GM18502 (cell line): ENCODE measurements at regions not wholly inside any gene's neighbourhood (a gene's known extent, or its start where the extent isn't known, plus 50 kb on each side); places are given as distances from the start of the nearest gene placed in this dataset.
A peak's percentile ranks its signal among the peaks of the same experiment; 100 is the strongest.

Experiments
- ATAC-seq: cut with Tn5 transposase; IDR thresholded peaks from one replicate; pipeline ENCODE4 v1.9.1; 2021; ENCODE audit warnings: mild to moderate bottlenecking; ENCODE audit not compliant: unreplicated experiment, poor library complexity

DNA sequence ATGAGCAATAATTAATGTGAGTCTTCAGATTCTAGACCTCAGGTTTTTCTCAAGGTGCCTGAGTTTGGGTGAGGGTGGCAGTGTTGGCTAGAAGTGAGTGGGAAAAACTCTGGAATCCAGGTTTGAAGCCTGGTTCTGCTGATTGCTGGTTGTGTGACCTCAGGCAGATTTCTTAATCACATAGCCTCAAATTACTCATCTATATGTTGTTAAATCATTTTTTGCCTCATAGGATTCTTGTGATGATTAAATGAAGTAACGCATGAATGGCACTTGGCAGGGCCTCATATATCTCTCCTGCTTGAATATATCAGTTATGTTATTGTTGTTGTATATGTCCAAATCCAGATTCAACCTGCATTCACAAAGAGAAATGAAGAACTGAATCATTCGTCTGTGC, 60.5 kb downstream of the NR2F2 start:
- ATAC-seq = no peak

DNA sequence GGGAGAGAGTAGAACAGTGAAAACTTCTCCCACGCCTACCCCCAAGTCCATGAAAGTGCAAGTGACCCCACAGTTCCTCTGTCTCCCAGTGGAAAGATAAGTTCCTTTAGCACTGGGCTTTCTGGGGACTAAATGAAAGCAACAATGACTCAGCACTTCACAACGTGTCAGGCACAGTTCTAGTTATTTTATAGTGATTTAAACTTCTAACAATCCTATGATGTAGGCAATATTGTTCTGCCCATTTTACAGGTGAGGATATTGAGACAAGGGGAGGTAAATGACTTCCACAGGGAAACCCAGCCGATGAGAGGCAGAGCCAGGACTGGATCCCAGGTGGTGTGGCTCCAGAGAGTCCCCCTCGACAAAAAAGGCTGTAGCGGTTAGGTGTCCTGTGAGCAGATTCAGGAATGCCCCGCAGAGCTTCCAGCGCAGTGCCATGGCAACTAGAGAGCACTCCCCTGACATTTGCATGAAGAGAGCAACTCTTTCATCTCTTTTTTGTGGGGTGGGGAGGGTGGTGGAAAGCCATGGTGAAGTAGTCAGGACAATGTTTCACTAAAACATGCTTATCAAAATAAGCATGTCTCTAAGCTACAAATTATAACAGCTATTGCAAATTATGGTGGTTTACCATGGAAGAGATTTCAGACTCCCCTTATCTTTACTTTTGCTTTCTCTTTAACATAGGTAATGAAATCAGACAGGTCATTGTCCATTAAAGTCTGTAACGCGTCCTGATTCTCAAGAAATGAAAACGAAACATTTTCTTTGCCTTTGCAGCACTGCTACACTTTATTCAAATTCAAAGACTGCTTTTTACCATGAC, 62.1 kb downstream of the NR2F2 start:
- ATAC-seq = peak; percentile 71

DNA sequence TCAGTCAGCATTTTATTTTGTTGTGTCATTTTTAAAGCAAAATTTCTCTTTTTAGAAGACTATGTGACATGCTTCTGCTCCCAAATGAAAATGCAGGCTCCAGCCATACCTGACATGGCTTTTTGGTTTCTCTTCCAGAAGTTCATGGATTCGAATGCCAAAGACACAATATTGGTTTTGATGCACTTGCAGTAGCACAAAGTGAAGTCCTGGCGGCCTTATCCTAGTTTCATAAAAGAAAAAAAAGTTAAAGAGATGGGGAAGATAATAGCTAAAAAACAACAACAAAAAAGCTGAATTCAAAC, 62.7 kb downstream of the NR2F2 start:
- ATAC-seq = no peak

DNA sequence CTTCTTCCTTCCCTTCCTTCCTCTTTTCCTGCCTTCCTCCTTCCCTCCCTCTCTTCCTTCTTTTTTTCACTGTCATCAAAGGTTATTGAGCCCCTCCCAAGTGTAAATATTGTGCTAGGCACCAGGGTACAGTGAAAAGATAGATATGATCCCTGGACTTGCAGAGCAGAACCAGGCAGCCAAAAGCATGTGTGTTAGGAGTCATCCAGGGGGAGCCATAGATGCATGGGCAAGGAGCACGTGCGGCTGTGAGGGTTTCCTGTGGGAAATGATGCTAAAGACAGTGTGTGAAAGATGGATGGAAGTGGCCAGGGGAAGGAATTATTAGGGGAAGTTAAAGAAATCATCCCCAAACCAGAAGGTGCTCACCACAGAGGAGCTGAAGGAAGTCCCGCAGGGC, 65.2 kb downstream of the NR2F2 start:
- ATAC-seq = no peak

DNA sequence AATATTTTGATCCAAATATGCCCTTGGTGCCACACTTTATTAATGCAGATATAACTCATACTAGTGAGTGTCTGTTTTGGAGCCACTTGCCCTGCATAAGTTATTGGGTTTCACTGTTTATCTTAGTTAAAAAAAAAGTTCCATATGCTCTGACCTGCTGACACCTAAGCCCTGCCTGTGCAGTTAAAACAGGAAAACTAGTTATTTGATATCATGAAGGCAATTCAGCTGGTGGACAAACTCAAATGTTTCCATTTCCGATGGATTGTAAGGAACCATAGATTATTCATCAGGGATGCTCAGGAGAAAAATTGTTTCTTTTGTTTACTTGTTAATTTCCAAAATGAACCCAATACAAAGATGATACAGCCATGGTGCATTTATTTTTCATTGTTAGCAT, 68.3 kb downstream of the NR2F2 start:
- ATAC-seq = no peak

DNA sequence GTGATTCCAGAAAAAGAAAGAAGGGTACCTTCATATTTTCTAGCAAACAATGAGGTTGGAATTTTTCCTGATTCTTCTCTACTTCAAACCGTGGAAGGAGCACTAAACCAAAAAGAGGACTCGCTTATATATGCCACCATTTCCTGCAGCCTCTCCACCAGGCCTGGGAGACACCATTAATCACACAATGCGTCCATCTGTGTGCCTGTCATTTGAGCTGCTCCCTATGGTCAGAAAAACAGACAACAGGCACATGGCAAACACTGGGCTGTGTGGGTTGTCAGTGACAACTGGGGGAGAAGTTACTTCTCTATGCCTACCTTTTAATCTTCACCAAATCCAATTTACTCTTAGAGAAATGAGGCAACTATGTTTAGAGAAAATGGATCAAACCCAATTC, 71.9 kb downstream of the NR2F2 start:
- ATAC-seq = no peak

DNA sequence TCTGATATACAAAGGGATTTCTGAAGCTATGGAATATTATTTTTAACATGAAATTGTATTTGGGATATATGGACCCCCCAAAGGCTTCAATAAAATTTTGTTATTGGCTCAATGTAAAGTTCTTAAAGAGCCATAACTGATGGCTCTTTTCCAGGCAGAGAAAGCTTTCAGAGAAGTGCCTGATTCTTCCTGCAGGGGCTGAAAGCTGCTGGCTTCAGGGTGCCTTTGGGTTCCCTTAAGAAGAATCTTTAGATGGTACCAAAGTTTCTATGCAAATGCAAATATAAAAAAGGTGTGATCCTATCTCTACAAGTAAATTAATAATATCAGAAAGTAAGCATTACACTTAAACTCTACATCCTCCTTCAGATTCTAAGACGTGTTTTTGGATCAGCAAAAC, 72.6 kb downstream of the NR2F2 start:
- ATAC-seq = no peak

DNA sequence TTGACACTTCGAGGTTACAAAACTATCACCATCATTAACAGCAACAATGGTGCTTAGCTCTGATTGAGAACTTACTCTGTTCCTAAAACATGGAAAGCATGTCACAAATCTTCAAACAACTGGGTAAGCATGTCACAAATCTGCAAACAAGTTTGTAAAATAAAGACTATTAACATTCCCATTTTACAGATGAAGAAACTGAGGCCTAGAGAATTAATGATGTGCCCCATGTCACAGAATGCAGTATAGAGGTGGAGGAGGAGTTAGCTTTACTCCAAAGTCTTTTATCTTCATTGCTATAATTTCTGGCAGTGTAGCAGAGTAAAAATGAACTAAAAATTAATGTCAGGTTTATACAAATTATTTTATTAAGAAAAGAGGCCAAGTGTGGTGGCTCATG, 73.4 kb downstream of the NR2F2 start:
- ATAC-seq = no peak

DNA sequence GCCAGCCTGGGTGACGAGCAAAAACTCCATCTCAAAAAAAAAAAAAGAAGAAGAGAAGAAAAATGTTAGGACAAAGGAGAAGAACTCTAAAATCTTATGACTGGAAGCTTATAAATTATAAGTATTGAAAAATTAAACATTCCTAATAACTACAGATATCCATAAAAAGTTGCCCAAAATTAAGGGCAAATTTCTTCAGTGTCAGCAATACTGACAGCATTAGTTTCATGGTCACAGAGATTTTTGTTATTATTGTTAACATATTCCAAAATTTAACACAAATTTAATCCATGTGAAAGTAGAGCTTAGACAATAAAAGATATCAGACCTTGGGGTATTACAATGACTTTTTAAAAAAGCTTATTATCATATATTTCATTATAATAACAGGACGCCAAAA, 74.1 kb downstream of the NR2F2 start:
- ATAC-seq = no peak

DNA sequence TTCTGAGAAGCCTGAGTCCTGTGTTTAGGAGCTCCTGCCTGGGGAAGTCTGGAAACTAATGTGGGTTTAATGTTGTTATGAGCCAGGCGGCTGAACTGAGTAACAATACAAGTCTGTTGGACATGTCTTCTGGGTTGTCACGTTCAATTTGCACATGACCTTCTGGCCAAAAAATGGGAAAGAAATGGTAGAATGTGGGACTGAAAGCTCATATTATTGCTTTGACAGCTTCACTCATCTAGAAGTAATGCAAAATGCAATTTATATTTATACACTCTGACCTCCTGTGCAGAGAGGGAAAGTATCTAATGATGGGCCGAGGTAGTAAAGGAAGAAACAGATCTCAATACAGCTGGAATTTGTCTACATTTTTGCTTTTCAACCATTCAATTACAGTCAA, 75.8 kb downstream of the NR2F2 start:
- ATAC-seq = no peak

DNA sequence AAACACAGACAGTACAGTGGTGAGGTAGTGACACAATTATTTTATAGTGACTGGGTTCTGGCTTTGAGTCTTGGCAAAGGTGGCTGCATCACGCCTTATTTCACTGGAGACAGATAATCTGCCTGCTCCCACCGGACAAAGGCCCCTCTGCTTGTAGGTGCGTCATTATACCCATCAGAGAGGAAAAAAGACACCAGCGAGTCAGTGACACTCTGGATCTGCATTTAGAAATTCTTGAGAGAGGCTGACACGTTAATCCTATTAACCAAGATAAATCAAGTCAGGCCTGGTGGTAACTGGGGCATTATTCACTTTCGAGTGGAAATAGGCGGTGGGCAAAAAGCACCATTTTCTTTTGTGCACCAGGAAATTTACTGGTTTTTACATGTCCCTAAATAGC, 76.2 kb downstream of the NR2F2 start:
- no peak for ATAC-seq

DNA sequence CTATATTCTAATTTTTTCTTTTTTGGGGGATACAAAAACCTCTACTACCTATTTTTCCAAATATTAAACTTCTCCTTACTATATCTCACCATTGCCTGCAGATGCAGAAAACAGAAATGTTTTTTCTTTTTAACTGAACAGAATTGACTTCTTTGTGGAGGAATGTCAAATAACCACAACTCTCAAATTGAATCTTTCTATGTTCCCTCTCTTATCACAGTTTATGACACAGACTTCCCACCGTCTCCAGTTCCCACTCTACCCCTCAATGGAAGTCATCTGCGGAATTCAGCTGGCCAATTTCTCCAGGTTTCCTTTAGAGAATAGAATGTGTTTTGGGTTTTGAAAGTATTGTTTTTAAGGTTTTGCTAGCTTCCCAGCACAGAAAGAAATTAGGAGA, 77.0 kb downstream of the NR2F2 start:
- ATAC-seq = no peak

DNA sequence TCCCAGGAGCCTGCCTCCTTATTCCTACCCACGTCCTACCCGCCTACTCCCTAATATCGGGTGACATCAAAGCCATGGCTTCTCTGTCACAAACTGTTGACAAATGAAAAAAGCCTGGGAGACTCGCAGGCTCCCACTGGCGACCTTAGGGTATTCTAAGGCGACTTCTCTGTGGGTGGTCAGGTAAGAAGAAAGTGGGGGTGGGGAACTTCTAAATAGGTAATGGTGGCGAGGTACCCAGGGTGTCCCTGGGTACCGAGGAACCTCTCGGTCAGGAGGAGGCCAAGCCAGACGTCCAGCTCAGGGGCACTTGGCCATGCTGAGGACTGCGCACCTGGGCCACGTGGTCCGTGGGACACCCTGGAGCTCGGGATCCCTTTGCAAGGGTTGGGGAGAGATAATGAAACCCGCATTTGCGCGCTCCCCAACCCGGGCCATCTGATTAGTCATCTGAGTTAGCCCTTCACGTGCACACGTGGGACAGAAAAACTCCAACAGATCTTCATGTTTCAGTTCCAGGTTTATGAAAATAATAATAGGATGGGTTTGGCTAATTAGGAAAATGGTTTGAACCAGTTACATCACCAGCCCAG, 78.2 kb downstream of the NR2F2 start:
- ATAC-seq = no peak

DNA sequence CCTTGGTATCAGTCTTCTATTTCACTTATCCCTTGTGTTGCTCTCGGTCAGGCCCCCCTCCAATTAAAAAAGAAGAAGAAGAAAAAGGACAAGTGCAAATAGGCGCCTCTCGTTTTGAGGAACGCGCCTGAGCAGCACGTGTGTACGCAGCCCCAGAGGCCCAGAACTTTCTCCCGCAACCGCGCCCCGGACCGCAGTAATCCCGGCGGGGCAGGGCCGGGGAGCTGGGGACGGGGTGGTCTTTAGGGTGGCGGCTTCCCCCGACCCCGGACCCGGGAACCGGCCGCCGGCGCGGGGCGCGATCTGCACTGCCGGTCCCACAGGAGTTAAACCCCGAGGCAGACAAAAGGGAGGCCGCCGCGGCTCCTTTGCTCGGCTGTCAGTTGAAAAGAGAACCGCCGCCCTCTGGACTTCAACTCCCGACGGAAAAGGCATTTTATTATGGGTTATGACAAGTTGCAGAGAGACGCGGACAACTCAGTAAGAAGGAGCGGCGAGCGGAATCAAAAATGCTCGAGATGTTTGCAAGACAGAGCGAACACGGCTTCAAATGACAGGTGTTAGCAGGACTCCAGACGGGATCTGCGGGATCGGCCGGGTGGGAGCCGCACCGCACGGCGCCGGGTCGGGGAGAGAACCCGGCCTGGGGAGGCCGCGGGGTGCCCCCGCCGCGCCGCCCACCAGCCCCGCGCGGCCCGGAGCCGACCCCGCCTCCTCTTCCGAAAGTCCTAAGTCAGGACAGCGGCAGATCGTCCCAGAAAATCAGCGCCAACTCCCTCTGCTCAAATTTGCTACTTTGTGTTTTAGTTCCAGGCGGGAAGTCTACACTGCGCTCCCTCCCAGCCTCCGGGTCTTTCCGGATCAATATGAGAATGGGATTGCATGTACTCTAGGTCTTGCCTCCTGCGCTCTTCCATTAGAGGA, 79.0 kb downstream of the NR2F2 start:
- ATAC-seq = no peak

DNA sequence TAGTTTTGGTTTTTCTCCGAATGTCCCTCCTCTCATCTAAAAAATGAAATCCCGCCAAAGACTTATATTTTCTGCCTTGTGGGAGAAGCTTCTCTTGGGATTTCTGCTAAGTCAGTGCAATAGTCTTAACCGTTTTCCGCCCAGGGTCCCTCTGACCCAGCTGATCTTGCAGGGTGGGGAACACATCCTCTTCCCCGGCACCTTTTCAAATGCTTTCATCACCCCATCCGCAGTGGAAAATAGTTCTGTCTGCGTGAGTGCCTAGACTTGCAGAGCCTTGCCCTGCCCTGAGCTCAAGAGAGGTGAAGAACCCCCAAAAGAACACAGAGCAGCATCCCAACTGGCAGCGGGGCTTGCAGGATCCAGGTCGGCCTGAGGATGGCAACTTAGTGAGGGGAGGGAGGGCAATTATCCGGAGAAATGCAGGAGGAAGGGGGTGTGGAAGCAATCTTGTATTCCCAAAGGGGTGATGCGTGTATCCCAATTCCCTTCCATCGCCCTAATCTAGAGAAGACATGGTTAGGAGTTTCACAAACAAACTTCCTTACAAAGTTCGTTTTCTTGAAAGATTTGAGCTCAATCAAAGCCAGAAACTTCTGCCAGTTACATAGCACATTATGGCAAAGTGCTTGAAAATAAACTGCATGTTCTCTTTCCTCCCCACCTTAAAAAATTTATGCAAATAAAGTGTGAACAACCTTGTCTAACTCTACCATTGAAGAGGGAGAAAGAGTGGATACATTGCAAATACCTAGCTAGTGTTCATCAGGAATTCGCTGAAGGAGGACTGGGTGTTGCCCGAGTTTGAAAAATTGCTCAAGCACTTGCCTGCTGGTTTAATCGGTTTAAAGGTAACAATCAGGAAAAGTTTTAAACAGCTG, 79.9 kb downstream of the NR2F2 start:
- no peak for ATAC-seq

DNA sequence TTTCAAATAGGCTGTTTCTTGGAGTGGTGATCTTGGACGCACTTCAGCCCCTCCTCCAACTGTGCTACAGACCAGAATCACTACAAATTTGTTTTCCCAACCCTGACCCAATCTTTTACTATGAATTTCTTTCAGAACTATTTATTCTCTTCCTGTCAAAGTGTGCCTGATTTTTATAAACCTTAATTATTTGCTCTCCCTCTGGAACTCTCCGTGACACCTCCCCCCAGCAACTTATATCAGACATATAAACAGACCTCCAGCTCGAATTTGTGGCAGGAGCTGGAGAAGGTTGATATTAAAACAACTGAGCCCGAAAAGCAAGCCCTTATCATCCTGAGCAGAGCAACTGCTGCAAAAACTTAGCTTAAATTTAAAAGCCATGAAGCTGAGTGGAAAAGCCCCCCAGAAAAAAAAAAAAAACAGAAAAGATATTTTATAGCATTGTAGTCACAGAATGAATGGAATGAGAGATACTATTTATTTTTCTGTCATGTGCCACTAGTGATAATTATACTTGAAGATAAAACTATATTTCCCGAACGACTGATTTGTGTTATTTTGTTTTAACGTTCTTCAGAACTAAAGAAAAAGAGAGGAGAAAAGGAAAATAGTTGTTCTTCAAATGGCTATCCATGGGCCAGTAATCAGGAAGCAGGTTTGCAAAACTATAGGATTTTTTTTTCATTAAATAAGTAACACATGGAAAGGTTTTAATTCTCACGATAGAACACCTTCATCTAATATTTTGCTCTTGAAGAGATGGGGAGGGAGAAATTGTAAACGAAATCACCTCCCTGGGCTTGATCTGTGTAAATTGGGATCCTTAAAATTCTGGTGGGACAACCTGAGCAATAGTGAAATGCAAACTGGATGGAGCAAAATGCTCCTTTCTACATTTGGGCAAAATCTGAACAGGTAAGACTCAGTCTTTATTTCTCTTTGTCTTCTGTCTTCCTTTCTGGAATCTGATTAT, 80.8 kb downstream of the NR2F2 start:
- no peak for ATAC-seq

DNA sequence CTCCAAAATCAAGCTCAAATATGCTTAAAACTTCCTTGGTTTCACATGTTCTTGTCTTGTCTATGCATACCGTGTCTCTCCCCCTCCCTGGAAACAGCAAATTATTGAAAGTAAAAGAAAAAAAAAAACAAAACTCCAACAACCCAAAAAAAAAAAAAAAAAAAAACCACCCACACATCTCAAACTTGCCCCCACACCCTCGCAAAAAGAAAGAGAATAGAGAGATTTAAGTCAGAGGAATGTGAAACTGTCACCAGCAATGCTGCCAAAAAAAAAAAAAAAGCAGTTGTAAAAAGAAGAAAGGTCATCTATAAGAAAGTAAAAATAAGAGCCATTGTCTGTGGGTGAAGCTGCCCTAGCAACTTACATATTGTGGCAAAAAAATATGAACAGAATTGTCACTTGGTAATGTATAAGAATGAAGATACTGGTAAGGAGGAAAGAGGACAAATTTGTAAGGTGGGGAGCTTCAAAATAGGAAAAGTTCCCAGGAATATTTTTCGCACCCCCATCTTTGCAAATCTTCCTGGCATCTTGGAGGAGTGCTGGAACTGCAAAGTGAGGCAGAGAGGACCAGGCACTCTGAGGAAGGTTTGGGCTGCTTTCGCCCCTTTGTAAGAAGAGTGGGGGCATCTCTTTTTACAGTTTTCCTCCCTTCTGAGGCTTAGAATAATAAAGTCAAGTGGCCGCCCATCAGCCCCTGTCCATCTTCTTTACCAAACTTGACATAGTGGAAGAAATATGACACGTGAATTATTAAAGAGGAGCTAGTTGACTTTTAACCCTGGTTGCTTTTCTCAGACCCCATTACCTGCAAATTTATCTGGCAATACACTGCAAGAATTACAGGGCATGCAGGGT, 81.8 kb downstream of the NR2F2 start:
- no peak for ATAC-seq

DNA sequence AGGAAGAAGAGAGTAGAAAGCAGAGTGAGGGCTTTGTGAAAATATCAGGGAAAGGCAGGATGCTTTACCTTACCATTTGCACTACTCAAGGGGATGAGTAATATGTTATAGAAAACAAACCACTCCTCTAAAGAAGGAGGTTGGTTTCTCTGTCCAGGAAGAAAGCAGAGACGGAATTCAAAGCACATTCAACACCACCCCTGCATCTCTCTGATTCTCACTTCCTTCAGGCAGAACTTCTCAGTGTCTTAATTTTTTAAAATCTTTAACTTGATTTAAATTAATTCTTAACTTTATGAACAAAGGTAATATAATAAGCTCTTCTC, 82.4 kb downstream of the NR2F2 start:
- ATAC-seq = no peak

DNA sequence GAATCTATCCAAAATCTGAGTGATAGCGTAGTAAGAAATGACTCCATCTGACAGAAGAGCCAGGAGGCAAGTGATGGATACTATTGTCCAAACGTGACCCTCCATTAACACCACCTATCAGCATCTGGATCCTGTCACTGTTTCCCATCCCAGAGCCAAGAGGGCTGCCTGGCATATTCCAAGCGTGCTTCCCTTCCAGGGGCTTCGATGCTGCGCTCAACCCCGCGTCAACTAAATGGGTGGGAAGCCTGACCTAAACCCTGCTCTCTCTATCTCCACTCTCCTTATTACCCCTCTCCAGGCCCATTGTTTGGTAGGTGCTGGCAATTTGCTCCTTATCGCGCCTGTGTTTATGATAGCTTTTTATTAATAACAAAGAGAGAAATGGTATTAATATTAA, 83.2 kb downstream of the NR2F2 start:
- no peak for ATAC-seq
